Suppressor macrophage treated with lipopolysaccharide for 1 hour (primary cell): ENCODE measurements at regions not wholly inside any gene's neighbourhood (a gene's known extent, or its start where the extent isn't known, plus 50 kb on each side); places are given as distances from the start of the nearest gene placed in this dataset.

Experiments
- DNase-seq, 3 donors: peaks; one replicate each; pipeline ENCODE4 v3.0.0-alpha.2; 2020 to 2022

DNA sequence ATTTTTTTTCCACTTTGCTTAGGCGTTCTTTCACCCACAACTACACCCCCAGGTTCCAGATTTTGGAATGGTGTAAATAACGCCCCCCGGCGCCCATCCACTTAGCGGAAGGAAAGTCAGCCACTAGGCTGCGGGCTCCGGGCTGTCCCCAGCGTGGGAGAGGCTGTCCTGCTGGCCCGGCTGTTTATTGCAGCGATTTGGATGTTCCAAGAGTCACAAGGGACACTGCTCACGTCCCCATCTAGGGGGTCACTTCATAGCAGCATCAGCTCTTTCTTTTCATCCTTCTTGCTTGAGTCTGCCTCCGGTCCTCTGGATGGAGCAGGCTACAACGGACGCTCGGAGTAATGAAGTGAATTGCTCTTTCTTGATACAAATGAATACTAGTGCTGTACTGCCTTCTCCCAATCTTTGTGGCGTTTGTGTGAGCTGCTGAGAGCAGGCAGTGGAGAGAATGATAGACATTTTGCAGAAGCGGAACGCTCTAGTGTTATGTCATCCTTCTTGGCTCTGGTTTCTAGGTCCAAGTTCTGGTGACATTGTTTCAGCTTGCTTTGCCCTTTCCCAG lies 50.7 kb upstream of the PAIP2B start:
- peak; percentile 91 to 93 (median 92) for DNase-seq

DNA sequence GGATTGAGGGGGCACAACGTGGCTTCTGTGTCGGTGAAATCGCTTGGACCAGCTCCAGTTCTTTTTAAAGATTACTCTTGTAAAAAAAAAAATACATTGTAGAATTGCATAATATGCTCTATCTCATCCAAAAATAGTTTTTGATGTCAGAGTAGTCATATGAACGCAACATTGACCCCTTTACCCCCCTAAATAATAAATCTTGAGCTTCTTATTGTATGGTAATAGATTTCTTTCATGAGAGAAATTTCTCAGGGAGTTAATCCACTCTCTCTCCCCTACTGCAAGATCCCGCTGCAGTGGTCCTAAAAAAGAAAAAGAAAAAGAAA lies 50.2 kb upstream of the PAIP2B start:
- no peak for DNase-seq

DNA sequence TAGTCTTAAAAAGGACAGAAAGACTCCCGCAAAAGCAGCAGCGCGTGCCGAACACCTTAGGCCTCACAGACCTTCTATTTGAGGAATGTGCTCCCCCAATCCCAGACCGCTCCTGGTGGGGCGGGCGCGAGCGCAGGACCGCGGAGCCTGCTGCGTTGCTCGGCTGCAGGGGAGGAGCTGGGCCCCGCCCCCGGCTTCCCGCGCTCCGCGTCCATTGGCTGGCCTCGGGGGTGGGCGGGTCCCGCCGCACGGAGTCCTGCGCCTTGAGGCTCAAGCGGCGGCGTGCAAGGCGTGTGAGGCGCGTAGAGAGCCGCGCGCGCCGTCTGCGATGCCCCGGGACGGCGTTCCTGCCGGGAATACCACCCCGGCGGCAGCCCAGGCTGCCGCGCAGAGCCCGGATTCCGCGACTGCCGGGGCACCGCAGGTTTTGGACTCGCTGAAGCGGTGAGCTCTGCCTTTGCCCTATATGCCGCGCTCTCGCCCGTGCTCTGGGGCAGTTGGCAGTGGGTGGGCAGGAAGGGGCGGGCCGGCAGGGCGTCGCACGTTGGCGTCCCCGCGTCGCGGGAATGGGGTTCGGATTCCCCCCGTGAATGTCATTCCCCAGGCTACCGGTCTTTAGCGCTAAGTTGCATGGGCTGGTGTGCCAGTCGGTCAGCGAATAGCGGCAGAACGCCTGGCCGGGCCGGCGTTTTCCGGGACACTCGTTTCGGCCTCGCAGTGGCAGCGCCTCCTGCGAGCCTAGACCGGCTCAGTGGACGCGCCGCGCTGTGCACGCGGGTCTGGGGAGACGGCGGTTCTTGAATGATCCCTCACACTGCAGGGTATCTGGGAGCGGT lies 49.6 kb upstream of the PAIP2B start:
- peak; percentile 90 to 97 (median 95) for DNase-seq
